Keratinocyte (primary cell): ENCODE measurements at regions not wholly inside any gene's neighbourhood (a gene's known extent, or its start where the extent isn't known, plus 50 kb on each side); places are given as distances from the start of the nearest gene placed in this dataset.

Experiments
- EZH2 ChIP-seq: IDR thresholded peaks from one replicate; pipeline ENCODE4 v1.6.1; 2012; ENCODE audit warnings: inconsistent platforms, mild to moderate bottlenecking, low read length, moderate library complexity
- TF ChIP-seq, protein P1 (sequence below), 3 experiments: IDR thresholded peaks in 1 of 3; conservative IDR thresholded peaks in 1 of 3; optimal IDR thresholded peaks in 1 of 3; 2 replicates in 2 of 3; 3 replicates in 1 of 3; pipeline versions ENCODE3 to v1.5.1; 2011; ENCODE audit warnings: low read length in 3 of 3, mild to moderate bottlenecking in 3 of 3, moderate library complexity in 2 of 3, control low read depth in 1 of 3, inconsistent platforms in 1 of 3; ENCODE audit not compliant: insufficient read depth in 2 of 3; ENCODE audit errors: extremely low read depth in 1 of 3

DNA sequence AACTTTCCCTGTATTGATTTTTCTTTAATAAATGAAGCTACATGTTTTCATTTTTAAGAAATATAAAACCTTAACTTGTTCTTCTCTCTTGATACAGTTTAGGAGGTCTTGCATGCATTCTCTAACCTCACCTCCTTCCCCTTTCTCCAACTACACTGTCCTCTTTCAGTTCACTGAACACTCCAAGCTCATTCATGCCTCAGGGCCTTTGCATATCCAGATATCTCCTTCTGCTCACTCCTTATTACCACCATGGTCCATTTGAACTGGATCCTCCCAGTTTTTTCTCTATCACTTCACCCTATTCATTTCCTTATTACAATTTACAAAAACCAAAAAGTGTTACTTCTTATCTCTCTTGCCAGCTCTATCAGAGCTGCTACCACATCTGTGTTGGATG is 242.9 kb upstream of the PLEKHG7 start:
- TF ChIP-seq, protein P1, sequence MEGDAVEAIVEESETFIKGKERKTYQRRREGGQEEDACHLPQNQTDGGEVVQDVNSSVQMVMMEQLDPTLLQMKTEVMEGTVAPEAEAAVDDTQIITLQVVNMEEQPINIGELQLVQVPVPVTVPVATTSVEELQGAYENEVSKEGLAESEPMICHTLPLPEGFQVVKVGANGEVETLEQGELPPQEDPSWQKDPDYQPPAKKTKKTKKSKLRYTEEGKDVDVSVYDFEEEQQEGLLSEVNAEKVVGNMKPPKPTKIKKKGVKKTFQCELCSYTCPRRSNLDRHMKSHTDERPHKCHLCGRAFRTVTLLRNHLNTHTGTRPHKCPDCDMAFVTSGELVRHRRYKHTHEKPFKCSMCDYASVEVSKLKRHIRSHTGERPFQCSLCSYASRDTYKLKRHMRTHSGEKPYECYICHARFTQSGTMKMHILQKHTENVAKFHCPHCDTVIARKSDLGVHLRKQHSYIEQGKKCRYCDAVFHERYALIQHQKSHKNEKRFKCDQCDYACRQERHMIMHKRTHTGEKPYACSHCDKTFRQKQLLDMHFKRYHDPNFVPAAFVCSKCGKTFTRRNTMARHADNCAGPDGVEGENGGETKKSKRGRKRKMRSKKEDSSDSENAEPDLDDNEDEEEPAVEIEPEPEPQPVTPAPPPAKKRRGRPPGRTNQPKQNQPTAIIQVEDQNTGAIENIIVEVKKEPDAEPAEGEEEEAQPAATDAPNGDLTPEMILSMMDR (optimal IDR thresholded peaks at IDR 0.05 in 1 of 3, IDR thresholded peaks at IDR 0.05 in 1 of 3, conservative IDR thresholded peaks at IDR 0.05 in 1 of 3; ENCODE audit: extremely low read depth in 1 of 3, insufficient read depth in 2 of 3, low read length in 3 of 3) = no peak
- no peak for TF ChIP-seq EZH2
